Parathyroid adenoma (tissue), 2 donors: ENCODE measurements at regions not wholly inside any gene's neighbourhood (a gene's known extent, or its start where the extent isn't known, plus 50 kb on each side); places are given as distances from the start of the nearest gene placed in this dataset.
"Not testable (repeated sequence)": the region's sequence is repeated elsewhere in the genome, so short reads cannot be mapped to it uniquely, and the experiment has no call there.

Experiments used
- H2AFZ ChIP-seq: fragments of 300-600 bp; sonication (generic); one replicate; pipeline ENCODE4 v1.7.0; 2017; ENCODE audit warnings: antibody characterized with exemption, mild to moderate bottlenecking
- H3K27ac ChIP-seq: fragments of 300-600 bp; sonication (generic); one replicate; pipeline ENCODE4 v1.7.0; 2017
- H3K27me3 ChIP-seq: fragments of 300-600 bp; sonication (generic); one replicate; pipeline ENCODE4 v1.7.0; 2017; ENCODE audit warnings: low read length; ENCODE audit not compliant: control insufficient read depth, insufficient read depth
- H3K36me3 ChIP-seq: fragments of 300-600 bp; sonication (generic); one replicate; pipeline ENCODE4 v1.7.0; 2017; ENCODE audit warnings: low read length; ENCODE audit not compliant: control insufficient read depth, insufficient read depth
- H3K4me1 ChIP-seq: fragments of 300-600 bp; sonication (generic); one replicate; pipeline ENCODE4 v1.7.0; 2017; ENCODE audit warnings: control low read depth
- H3K4me2 ChIP-seq: fragments of 300-600 bp; sonication (generic); one replicate; pipeline ENCODE4 v1.7.0; 2017; ENCODE audit warnings: low read length
- H3K4me3 ChIP-seq: fragments of 300-600 bp; sonication (generic); one replicate; pipeline ENCODE4 v1.7.0; 2017; ENCODE audit warnings: low read depth, low read length
- H3K79me2 ChIP-seq: fragments of 300-600 bp; sonication (generic); one replicate; pipeline ENCODE4 v1.7.0; 2017; ENCODE audit warnings: control low read depth
- H3K9ac ChIP-seq: fragments of 300-600 bp; sonication (generic); one replicate; pipeline ENCODE4 v1.7.0; 2017; ENCODE audit warnings: mild to moderate bottlenecking
- H3K9me3 ChIP-seq: fragments of 300-600 bp; sonication (generic); one replicate; pipeline ENCODE4 v1.7.0; 2017; ENCODE audit warnings: low read length; ENCODE audit not compliant: control insufficient read depth
- TF ChIP-seq, protein P1 (sequence below): fragments of 300-600 bp; sonication (generic); IDR thresholded peaks from one replicate; pipeline ENCODE4 v1.7.0; 2017; ENCODE audit warnings: antibody characterized with exemption, mild to moderate bottlenecking
- donor health status: primary hyperparathyroidism.

DNA sequence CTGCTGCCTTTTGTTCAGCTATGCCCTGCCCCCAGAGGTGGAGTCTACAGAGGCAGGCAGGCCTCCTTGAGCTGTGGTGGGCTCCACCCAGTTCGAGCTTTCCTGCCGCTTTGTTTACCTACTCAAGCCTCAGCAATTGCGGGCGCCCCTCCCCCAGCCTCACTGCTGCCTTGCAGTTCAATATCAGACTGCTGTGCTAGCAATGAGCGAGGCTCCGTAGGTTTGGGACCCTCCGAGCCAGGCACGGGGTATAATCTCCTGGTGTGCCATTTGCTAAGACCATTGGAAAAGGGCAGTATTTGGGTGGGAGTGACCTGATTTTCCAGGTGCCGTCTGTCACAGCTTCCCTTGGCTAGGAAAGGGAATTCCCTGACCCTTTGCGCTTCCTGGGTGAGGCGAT is 51.9 kb downstream of the DIPK2A start:
- not testable (repeated sequence) for H3K27ac ChIP-seq, H3K4me1 ChIP-seq, H3K27me3 ChIP-seq, H3K79me2 ChIP-seq, H3K36me3 ChIP-seq, H3K4me3 ChIP-seq, H3K9me3 ChIP-seq, H3K9ac ChIP-seq, H3K4me2 ChIP-seq, H2AFZ ChIP-seq

DNA sequence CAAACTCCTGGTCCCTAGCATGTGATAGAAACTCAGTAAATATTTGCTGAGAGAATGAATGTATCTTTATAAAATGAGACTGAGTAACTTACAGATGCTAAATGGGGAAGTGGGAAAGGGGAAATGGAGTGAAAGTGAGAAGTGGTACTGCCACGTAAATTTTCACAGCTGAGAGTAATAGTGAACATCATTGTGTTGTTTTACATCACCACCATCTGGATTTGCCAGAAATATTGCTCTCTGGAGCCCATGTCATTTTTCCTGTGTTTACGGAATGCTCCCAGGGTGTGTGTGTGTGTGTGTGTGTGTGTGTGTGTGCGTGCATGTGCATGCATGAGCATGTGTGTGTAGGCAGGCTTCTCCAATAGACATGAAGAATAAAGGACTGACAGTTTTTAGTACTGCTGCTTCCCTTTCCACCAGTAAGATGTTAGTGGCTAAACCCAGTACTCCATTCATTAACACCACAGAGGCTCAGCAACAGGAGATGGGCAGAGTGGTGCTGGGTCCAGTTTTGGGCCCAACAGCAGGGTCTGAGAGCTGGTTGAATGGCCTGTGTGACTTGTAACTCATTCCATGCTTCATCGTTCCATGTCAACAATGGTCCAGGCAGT is 57.3 kb downstream of the DIPK2A start:
- H3K9me3 ChIP-seq = no peaks in the 10 kb centered on the region
- H3K4me1 ChIP-seq = no peaks in the 10 kb centered on the region
- H3K4me2 ChIP-seq = no peak overlapping the region
- H3K27me3 ChIP-seq = no peaks in the 10 kb centered on the region
- TF ChIP-seq, protein P1, sequence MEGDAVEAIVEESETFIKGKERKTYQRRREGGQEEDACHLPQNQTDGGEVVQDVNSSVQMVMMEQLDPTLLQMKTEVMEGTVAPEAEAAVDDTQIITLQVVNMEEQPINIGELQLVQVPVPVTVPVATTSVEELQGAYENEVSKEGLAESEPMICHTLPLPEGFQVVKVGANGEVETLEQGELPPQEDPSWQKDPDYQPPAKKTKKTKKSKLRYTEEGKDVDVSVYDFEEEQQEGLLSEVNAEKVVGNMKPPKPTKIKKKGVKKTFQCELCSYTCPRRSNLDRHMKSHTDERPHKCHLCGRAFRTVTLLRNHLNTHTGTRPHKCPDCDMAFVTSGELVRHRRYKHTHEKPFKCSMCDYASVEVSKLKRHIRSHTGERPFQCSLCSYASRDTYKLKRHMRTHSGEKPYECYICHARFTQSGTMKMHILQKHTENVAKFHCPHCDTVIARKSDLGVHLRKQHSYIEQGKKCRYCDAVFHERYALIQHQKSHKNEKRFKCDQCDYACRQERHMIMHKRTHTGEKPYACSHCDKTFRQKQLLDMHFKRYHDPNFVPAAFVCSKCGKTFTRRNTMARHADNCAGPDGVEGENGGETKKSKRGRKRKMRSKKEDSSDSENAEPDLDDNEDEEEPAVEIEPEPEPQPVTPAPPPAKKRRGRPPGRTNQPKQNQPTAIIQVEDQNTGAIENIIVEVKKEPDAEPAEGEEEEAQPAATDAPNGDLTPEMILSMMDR = no peak
- H3K4me3 ChIP-seq = no peak overlapping the region
- H3K9ac ChIP-seq = no peak overlapping the region
- H2AFZ ChIP-seq = no peak overlapping the region
- H3K79me2 ChIP-seq = no peaks in the 10 kb centered on the region
- no peaks in the 10 kb centered on the region for H3K36me3 ChIP-seq
- H3K27ac ChIP-seq = no peak overlapping the region

DNA sequence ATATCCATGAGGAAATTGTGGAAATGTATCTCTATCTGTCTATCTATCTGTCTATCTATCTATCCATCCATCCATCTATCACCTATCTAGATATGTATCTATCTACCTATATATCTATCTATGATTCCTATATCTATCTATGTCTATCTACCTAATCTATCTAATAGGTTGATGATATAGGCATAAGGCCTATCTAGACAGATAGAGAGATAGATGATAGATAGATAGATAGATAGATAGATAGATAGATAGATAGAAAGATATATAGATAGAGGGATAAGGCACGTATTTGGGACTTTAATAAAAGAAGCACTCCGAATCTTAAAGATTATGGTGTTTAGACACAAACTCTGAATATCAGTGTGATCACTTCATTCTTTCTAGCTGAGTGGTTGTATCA is 58.1 kb downstream of the DIPK2A start:
- Histone ChIP-seq H3K79me2 (no peaks in the 10 kb centered on the region), H3K27ac (no peak overlapping the region), H3K9ac (no peak overlapping the region), H3K27me3 (no peaks in the 10 kb centered on the region), H3K9me3 (no peaks in the 10 kb centered on the region), H2AFZ (no peak overlapping the region), H3K4me2 (no peak overlapping the region), H3K4me3 (no peak overlapping the region), H3K4me1 (no peaks in the 10 kb centered on the region), H3K36me3 (no peaks in the 10 kb centered on the region)
- TF ChIP-seq, protein P1 = no peak

DNA sequence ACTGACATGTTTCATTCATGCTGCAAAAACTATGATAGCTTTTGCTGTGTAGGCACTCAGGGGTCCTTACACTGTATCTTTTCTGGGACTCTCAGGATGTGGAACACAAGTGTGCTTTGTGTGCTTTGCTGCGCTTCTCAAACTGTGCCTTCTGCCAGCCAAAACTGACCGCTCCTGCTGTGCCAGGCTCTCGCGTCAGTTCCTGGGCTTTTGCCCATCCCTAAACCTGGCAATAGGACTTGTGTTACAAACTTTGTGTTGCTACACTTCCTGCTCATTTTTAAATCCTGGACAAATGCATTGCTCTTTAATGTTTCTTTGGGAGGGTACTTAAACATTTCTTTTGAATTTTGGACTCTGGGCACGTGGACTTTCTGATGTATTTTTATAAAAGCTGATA is 60.3 kb downstream of the DIPK2A start:
- no peak overlapping the region for H3K4me2 ChIP-seq
- H3K36me3 ChIP-seq = no peaks in the 10 kb centered on the region
- no peaks in the 10 kb centered on the region for H3K4me1 ChIP-seq
- TF ChIP-seq, protein P1 = no peak
- no peaks in the 10 kb centered on the region for H3K79me2 ChIP-seq
- no peak overlapping the region for H3K4me3 ChIP-seq
- no peak overlapping the region for H3K9ac ChIP-seq
- no peak overlapping the region for H2AFZ ChIP-seq
- no peak overlapping the region for H3K27ac ChIP-seq
- H3K27me3 ChIP-seq = no peaks in the 10 kb centered on the region
- no peaks in the 10 kb centered on the region for H3K9me3 ChIP-seq

DNA sequence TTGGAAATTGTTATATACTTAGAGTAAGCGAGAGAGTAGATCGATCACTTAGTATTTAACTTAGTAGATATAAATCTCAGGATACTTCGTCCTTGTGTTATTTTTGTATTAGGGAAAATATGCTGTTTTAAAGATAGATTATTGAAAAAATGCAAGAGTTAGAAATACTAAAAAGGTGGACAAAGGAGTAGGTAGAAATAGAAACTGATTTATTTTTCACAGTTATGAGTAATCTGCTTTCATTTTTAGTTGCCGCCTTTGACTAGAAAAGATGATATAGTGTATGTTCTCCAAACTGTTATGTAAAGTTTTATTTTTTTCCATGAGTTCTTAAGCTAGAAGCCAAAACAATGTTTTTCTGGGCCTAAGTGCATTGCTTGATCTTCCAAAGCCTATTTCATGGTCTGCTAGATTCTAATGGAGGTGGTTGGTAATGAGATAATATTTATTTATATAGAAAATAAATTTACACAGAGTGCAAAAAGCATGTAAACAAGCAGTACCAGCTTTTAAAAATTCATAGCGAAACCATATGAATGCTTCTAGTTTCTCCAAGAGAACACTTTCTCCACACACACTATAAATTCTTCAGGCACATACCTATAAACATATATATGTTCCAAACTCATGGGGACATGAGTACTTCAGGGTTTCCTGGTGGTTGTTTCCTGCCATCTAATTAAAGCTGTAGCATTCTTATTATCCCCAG is 61.1 kb downstream of the DIPK2A start:
- Histone ChIP-seq H3K9ac (no peak overlapping the region), H3K27ac (no peak overlapping the region), H3K79me2 (no peaks in the 10 kb centered on the region), H3K4me1 (no peaks in the 10 kb centered on the region), H3K4me2 (no peak overlapping the region), H3K36me3 (no peaks in the 10 kb centered on the region), H3K27me3 (no peaks in the 10 kb centered on the region), H3K4me3 (no peak overlapping the region), H3K9me3 (no peaks in the 10 kb centered on the region), H2AFZ (no peak overlapping the region)
- TF ChIP-seq, protein P1 = no peak
